ENCODE measurements at regions not wholly inside any gene's neighbourhood (a gene's known extent, or its start where the extent isn't known, plus 50 kb on each side); places are given as distances from the start of the nearest gene placed in this dataset.

DNA sequence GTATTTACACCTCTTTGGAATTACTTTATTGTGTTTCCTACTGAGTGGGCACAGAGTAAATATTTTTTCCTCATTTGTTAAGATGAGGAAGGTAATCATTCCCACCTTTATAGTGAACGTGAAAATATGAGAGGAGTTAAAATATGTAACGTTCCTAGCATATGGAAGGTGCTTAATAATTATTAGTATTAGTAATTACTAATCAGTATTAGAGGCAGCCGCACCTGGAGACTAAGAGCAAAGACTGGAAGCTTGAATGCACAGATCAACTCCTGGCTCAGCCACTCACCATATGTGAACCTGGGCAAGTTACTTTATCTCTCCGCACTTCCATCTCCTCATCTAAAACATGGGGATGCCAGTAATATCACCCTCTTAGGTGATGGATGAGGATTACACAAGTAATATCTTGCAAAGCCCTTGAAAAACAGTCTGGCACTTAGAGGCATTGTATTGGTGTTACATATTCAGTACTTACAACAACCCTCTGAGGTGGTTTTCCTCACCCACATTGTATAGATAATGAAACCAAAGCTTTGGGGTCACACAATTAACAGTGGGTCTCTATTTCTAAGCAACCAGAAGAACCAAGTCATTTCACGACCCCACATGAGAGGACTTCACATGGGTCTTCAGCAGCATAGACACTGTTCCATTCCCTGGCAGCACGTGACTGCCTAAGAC is 100.3 kb upstream of the KCTD1 start:
- H3K36me3 ChIP-seq (ENCODE audit: control insufficient read depth, insufficient read depth, low read length), result no peaks in the 10 kb centered on the region
- no peak for TF ChIP-seq CTCF (IDR thresholded peaks at IDR 0.05; ENCODE audit: insufficient read depth, low read length, poor library complexity, severe bottlenecking)
- peaks cover 2% of the 10 kb centered on the region for H3K27me3 ChIP-seq (ENCODE audit: control insufficient read depth, insufficient read depth, low read length)
- no peak overlapping the region for H3K4me3 ChIP-seq (ENCODE audit: low read depth, low read length)
- no peak for DNase-seq (ENCODE audit: low read depth)

DNA sequence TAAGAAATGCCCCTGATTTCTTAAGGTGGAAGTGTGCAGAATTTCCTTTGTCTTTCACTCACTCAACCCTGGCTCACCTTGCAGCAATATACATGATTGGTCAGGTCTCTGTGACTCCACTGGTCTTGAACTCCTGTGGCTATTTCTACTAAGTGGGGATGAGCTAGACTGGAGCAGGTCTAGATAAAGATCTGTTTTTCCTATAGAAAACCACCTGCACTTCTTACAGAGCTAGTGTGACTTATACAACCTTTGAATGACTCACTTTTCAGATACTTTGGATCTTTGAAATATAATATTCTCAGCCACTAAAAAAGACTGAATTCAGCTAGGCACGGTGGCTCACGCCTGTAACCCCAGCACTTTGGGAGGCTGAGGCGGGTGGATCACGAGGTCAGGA is 98.5 kb upstream of the KCTD1 start:
- Histone ChIP-seq H3K27me3 (ENCODE audit: control insufficient read depth, insufficient read depth, low read length) (peaks cover 2% of the 10 kb centered on the region), H3K4me3 (ENCODE audit: low read depth, low read length) (no peak overlapping the region), H3K36me3 (ENCODE audit: control insufficient read depth, insufficient read depth, low read length) (no peaks in the 10 kb centered on the region)
- TF ChIP-seq CTCF (IDR thresholded peaks at IDR 0.05; ENCODE audit: insufficient read depth, low read length, poor library complexity, severe bottlenecking), result no peak
- no peak for DNase-seq (ENCODE audit: low read depth)

DNA sequence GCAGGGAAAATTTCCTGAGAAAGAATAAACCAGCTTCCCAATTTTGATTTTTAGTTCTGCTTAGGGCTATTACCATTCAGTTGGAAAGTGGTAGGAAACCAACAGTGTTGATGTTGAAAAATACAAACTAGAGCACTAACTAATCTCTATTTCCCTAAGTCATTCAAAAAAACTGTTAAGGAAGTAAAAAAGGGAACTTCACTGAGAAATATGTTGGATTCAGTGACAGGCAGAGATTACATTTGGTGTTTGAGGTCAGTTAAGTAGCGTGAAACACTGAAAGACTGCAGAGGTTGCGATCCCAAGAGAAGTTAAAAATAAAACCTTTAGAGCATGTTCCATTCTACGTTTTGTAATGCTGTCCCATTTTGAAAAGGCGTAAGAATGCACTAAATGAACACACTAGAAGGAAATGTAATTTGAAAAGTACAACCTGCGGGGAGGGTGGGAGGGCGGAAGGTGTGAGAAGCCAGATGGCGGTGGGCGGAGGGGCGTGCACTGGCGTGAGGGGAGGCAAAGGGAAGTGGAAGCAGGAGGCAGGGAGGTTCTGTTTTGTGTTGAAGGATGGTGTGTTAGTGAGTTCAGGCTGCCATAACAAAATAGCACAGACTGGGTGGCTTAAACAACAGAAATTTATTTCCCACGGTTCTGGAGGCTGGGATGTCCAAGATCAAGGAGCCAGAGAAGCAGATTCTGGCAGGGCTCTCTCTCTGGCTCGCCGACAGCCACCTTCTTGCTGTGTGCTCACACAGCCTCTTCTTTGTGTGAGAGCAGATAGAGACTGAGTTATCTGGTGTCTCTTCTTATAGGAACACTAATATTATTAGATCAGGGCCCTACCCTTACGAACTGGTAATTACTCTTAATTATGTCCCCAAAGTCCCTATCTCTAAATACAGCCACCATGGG is 94.3 kb upstream of the KCTD1 start:
- no peak for DNase-seq (ENCODE audit: low read depth)
- no peak overlapping the region for H3K4me3 ChIP-seq (ENCODE audit: low read depth, low read length)
- TF ChIP-seq CTCF (IDR thresholded peaks at IDR 0.05; ENCODE audit: insufficient read depth, low read length, poor library complexity, severe bottlenecking), result no peak
- no peaks in the 10 kb centered on the region for H3K36me3 ChIP-seq (ENCODE audit: control insufficient read depth, insufficient read depth, low read length)
- no peaks in the 10 kb centered on the region for H3K27me3 ChIP-seq (ENCODE audit: control insufficient read depth, insufficient read depth, low read length)

- no peaks in the 10 kb centered on the region for H3K36me3 ChIP-seq (ENCODE audit: control insufficient read depth, insufficient read depth, low read length)
- no peaks in the 10 kb centered on the region for H3K27me3 ChIP-seq (ENCODE audit: control insufficient read depth, insufficient read depth, low read length)
- H3K4me3 ChIP-seq (ENCODE audit: low read depth, low read length), result no peak overlapping the region
- DNase-seq (ENCODE audit: low read depth), result no peak
- TF ChIP-seq CTCF (IDR thresholded peaks at IDR 0.05; ENCODE audit: insufficient read depth, low read length, poor library complexity, severe bottlenecking), result no peak
Observed at GRCh38 chr18:26640541-26640940, 92.2 kb upstream of the KCTD1 start.

DNA sequence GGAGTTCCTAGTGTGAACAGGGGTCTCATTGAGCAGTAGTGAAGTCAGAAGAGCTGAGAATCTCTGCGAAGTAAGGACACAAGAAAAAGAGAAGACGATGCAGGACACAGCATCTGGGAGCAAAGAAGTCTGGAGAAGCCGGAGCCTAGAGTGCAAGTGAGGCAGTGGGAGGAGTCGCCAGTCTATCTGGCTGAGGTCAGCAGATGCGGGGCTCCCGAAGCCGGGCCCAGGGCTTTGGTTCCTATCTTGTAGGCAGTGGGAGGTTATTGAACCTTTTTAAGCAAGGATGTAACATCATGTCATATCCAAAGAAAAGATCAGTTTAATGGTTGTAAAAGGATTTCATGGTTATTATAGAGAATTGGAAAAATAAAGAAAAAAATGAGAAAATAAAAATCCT is 90.8 kb upstream of the KCTD1 start:
- Histone ChIP-seq H3K36me3 (ENCODE audit: control insufficient read depth, insufficient read depth, low read length) (no peaks in the 10 kb centered on the region), H3K27me3 (ENCODE audit: control insufficient read depth, insufficient read depth, low read length) (no peaks in the 10 kb centered on the region), H3K4me3 (ENCODE audit: low read depth, low read length) (no peak overlapping the region)
- TF ChIP-seq CTCF (IDR thresholded peaks at IDR 0.05; ENCODE audit: insufficient read depth, low read length, poor library complexity, severe bottlenecking), result no peak
- DNase-seq (ENCODE audit: low read depth), result no peak
